ENCODE measurements at regions not wholly inside any gene's neighbourhood (a gene's known extent, or its start where the extent isn't known, plus 50 kb on each side); places are given as distances from the start of the nearest gene placed in this dataset.
A peak's percentile ranks its signal among the peaks of the same experiment; 100 is the strongest.
"Not testable (repeated sequence)": the region's sequence is repeated elsewhere in the genome, so short reads cannot be mapped to it uniquely, and the experiment has no call there.

DNA sequence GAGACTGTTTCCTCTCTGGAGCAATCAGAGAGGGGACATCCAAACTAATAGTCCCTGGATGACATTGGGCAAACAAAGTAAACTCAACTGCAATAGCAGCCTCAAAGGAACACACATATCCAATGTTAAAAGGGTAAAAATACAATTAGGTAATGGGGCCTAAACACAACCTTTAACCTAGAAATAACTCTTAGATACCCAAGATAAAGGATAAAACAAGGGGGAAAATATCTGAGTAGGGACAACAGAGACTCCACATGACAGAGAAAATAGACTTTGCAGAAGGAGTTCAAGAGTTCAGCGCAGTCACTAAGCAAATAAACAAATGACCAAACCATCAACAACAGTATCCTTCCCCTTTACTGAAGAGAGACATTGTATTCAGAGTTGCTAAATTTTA is 149.3 kb downstream of the FBXO4 start:
- Histone ChIP-seq H3K4me3 (ENCODE audit: low read depth, low read length) (no peak overlapping the region), H3K27me3 (ENCODE audit: control insufficient read depth, insufficient read depth, low read length) (no peaks in the 10 kb centered on the region), H3K9ac (ENCODE audit: low read length) (no peak overlapping the region), H3K4me1 (ENCODE audit: control insufficient read depth, insufficient read depth, low read length) (no peaks in the 10 kb centered on the region), H3K36me3 (ENCODE audit: control insufficient read depth, insufficient read depth, low read length) (no peaks in the 10 kb centered on the region), H3K9me3 (ENCODE audit: control insufficient read depth, insufficient read depth, low read depth, low read length) (peaks cover 14% of the 10 kb centered on the region), H3K27ac (ENCODE audit: low read depth, low read length) (no peak overlapping the region)

- Histone ChIP-seq H3K4me1 (ENCODE audit: control insufficient read depth, insufficient read depth, low read length) (no peaks in the 10 kb centered on the region), H3K4me3 (ENCODE audit: low read depth, low read length) (no peak overlapping the region), H3K36me3 (ENCODE audit: control insufficient read depth, insufficient read depth, low read length) (no peaks in the 10 kb centered on the region), H3K27ac (ENCODE audit: low read depth, low read length) (no peak overlapping the region), H3K9me3 (ENCODE audit: control insufficient read depth, insufficient read depth, low read depth, low read length) (no peaks in the 10 kb centered on the region), H3K9ac (ENCODE audit: low read length) (no peak overlapping the region), H3K27me3 (ENCODE audit: control insufficient read depth, insufficient read depth, low read length) (no peaks in the 10 kb centered on the region)
These were observed 164.6 kb downstream of the FBXO4 start for GRCh38 chr5:42089705-42090104.

- Histone ChIP-seq H3K4me1 (ENCODE audit: control insufficient read depth, insufficient read depth, low read length) (no peaks in the 10 kb centered on the region), H3K27ac (ENCODE audit: low read depth, low read length) (no peak overlapping the region), H3K9me3 (ENCODE audit: control insufficient read depth, insufficient read depth, low read depth, low read length) (no peaks in the 10 kb centered on the region), H3K4me3 (ENCODE audit: low read depth, low read length) (no peak overlapping the region), H3K27me3 (ENCODE audit: control insufficient read depth, insufficient read depth, low read length) (no peaks in the 10 kb centered on the region), H3K9ac (ENCODE audit: low read length) (no peak overlapping the region), H3K36me3 (ENCODE audit: control insufficient read depth, insufficient read depth, low read length) (no peaks in the 10 kb centered on the region)
These were observed 165.1 kb downstream of the FBXO4 start for GRCh38 chr5:42090162-42090561.

DNA sequence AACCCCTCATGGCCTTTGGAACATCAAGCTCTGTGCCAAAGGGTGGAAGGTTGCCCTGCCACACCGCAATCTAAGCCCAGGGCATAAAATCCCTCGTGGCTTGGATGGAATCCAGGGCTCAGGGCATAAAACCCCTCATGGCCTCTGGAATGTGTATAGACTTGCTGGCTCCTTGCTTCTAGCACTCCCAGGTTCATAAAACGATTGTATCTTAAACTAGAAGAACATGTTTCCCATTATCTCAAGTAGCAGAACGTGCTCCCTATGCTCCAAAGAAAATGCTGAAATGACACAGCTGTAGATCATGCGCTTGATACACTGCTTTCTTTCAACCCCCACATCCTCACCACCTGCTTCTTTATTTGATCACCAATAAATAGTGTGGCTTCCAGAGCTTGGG is 174.8 kb downstream of the FBXO4 start:
- H3K9ac ChIP-seq (ENCODE audit: low read length); H3K4me1 ChIP-seq (ENCODE audit: control insufficient read depth, insufficient read depth, low read length); H3K27me3 ChIP-seq (ENCODE audit: control insufficient read depth, insufficient read depth, low read length); H3K27ac ChIP-seq (ENCODE audit: low read depth, low read length); H3K4me3 ChIP-seq (ENCODE audit: low read depth, low read length); H3K36me3 ChIP-seq (ENCODE audit: control insufficient read depth, insufficient read depth, low read length): not testable (repeated sequence)
- H3K9me3 ChIP-seq (ENCODE audit: control insufficient read depth, insufficient read depth, low read depth, low read length): peaks cover 19% of the 10 kb centered on the region; the same call in 1 of the 2 replicates

DNA sequence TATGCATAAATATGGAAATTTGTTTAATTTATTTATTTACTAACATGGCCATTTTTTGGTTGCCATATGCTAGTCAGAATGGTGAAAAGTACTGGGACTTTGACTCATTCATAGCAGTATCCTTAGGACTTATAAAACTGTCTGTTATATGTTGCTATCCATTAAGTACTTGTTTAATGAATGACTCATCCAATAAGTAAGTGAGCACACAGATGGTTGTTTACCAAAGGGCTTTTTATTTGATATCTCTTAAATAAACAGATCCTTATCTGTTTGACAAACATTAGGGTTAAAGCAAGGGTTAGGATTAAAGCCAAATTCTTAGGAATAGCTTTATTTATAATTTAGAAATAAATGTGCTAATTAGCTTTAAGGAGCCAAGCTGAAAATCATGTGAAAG is 183.4 kb downstream of the FBXO4 start:
- H3K9ac ChIP-seq (ENCODE audit: low read length): no peak overlapping the region
- H3K4me3 ChIP-seq (ENCODE audit: low read depth, low read length): no peak overlapping the region
- H3K27me3 ChIP-seq (ENCODE audit: control insufficient read depth, insufficient read depth, low read length): no peaks in the 10 kb centered on the region
- no peaks in the 10 kb centered on the region for H3K36me3 ChIP-seq (ENCODE audit: control insufficient read depth, insufficient read depth, low read length)
- H3K9me3 ChIP-seq (ENCODE audit: control insufficient read depth, insufficient read depth, low read depth, low read length): peaks cover 29% of the 10 kb centered on the region
- peaks cover 4% of the 10 kb centered on the region; the same call in 1 of the 2 replicates for H3K4me1 ChIP-seq (ENCODE audit: control insufficient read depth, insufficient read depth, low read length)
- no peak overlapping the region for H3K27ac ChIP-seq (ENCODE audit: low read depth, low read length)

- no peak overlapping the region for H3K4me3 ChIP-seq (ENCODE audit: low read depth, low read length)
- no peaks in the 10 kb centered on the region for H3K36me3 ChIP-seq (ENCODE audit: control insufficient read depth, insufficient read depth, low read length)
- peaks cover 31% of the 10 kb centered on the region for H3K9me3 ChIP-seq (ENCODE audit: control insufficient read depth, insufficient read depth, low read depth, low read length)
- peak overlapping the region; percentile 15; the same call in 1 of the 2 replicates for H3K27ac ChIP-seq (ENCODE audit: low read depth, low read length)
- H3K9ac ChIP-seq (ENCODE audit: low read length): no peak overlapping the region
- H3K27me3 ChIP-seq (ENCODE audit: control insufficient read depth, insufficient read depth, low read length): no peaks in the 10 kb centered on the region
- peaks cover 4% of the 10 kb centered on the region; the same call in 1 of the 2 replicates for H3K4me1 ChIP-seq (ENCODE audit: control insufficient read depth, insufficient read depth, low read length)
These were observed 184.0 kb downstream of the FBXO4 start for GRCh38 chr5:42109006-42109572.

DNA sequence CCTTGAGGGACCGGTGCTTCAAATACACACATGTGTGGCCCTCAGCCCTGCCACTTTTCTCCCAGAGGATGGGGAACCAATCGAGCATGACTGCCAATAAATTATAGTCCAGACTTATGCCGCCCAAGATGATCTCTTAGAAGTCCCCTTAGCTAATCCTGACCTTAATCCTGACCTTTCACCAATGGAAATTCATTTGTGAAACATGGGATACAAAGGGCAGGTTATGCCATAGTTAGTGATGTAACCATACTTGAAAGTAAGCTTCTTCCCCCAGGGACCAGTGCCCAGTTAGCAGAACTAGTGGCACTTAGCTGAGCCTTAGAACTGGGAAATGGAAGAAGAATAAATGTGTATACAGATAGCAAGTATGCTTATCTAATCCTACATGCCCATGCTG is 190.6 kb downstream of the FBXO4 start:
- H3K27me3 ChIP-seq (ENCODE audit: control insufficient read depth, insufficient read depth, low read length); H3K36me3 ChIP-seq (ENCODE audit: control insufficient read depth, insufficient read depth, low read length); H3K4me1 ChIP-seq (ENCODE audit: control insufficient read depth, insufficient read depth, low read length); H3K27ac ChIP-seq (ENCODE audit: low read depth, low read length); H3K9ac ChIP-seq (ENCODE audit: low read length); H3K4me3 ChIP-seq (ENCODE audit: low read depth, low read length): not testable (repeated sequence)
- H3K9me3 ChIP-seq (ENCODE audit: control insufficient read depth, insufficient read depth, low read depth, low read length): peaks cover 16% of the 10 kb centered on the region

DNA sequence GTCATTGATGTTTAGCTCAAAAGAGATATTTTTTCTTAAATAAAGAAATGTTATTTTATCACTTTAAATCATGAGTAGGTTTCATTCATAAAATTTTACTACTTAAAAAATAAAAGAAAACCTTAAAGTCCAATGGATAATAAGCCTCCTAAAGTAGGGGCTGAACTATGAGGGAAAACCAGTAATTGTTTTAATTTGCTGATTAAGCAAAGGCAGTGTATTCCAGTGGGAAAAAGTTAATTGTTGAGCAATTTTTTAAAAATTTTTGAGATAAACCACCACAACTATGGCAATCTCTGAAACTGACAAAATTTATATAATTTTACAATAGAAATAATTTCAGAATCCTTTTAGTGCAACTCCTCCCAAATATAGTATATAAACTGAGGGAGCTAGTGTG is 195.0 kb downstream of the FBXO4 start:
- no peak overlapping the region for H3K9ac ChIP-seq (ENCODE audit: low read length)
- H3K4me3 ChIP-seq (ENCODE audit: low read depth, low read length): no peak overlapping the region
- H3K36me3 ChIP-seq (ENCODE audit: control insufficient read depth, insufficient read depth, low read length): no peaks in the 10 kb centered on the region
- H3K4me1 ChIP-seq (ENCODE audit: control insufficient read depth, insufficient read depth, low read length): no peaks in the 10 kb centered on the region
- no peaks in the 10 kb centered on the region for H3K27me3 ChIP-seq (ENCODE audit: control insufficient read depth, insufficient read depth, low read length)
- no peak overlapping the region for H3K27ac ChIP-seq (ENCODE audit: low read depth, low read length)
- H3K9me3 ChIP-seq (ENCODE audit: control insufficient read depth, insufficient read depth, low read depth, low read length): no peaks in the 10 kb centered on the region

DNA sequence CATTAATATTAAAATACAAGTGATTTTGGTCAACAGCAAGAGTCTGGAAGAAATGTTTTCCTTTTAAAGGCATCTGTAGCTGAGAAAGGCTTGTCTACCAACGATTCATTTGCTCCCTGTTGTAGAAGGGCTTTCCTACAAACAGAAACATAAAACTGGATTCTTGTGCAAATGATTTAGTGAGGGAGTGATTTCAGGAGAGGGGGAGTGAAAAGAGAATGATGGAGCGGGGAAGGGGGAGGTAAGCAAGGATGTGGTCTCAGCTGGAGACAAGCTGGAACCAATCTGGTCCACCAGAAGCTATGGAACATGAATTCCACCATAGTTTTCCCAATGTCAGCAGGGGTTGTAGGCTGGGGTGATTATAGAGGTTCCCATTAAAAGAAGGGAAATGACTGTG is 196.3 kb downstream of the FBXO4 start:
- Histone ChIP-seq H3K4me3 (ENCODE audit: low read depth, low read length) (no peak overlapping the region), H3K27ac (ENCODE audit: low read depth, low read length) (no peak overlapping the region), H3K36me3 (ENCODE audit: control insufficient read depth, insufficient read depth, low read length) (no peaks in the 10 kb centered on the region), H3K9ac (ENCODE audit: low read length) (no peak overlapping the region), H3K9me3 (ENCODE audit: control insufficient read depth, insufficient read depth, low read depth, low read length) (0 out of 2 replicates have a peak, but pooled peaks cover 3% of the 10 kb centered on the region), H3K4me1 (ENCODE audit: control insufficient read depth, insufficient read depth, low read length) (no peaks in the 10 kb centered on the region), H3K27me3 (ENCODE audit: control insufficient read depth, insufficient read depth, low read length) (no peaks in the 10 kb centered on the region)

DNA sequence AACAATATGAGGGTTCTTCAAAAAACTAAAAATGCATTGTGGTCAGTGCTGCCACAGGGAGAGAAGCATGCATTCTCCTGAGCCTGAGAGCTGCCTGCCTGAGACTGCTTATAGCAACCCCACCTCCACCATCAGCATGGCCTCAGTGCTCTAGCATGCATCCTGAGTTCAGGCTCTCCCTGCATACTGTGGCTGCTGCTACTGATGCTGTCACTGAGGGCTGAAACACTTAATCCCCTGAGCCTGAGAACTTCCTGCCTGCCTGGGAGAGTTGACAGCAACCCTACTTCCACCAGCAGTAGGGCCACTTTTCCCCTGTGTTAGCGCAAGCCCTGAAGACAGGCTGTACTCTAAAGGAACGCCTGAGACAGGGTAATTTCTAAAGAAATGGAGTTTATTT is 206.0 kb downstream of the FBXO4 start:
- H3K9me3 ChIP-seq (ENCODE audit: control insufficient read depth, insufficient read depth, low read depth, low read length): 0 out of 2 replicates have a peak, but pooled peaks cover under 1% of the 10 kb centered on the region
- H3K4me3 ChIP-seq (ENCODE audit: low read depth, low read length): no peak overlapping the region
- no peaks in the 10 kb centered on the region for H3K4me1 ChIP-seq (ENCODE audit: control insufficient read depth, insufficient read depth, low read length)
- no peaks in the 10 kb centered on the region for H3K36me3 ChIP-seq (ENCODE audit: control insufficient read depth, insufficient read depth, low read length)
- H3K27me3 ChIP-seq (ENCODE audit: control insufficient read depth, insufficient read depth, low read length): no peaks in the 10 kb centered on the region
- H3K27ac ChIP-seq (ENCODE audit: low read depth, low read length): no peak overlapping the region
- no peak overlapping the region for H3K9ac ChIP-seq (ENCODE audit: low read length)

DNA sequence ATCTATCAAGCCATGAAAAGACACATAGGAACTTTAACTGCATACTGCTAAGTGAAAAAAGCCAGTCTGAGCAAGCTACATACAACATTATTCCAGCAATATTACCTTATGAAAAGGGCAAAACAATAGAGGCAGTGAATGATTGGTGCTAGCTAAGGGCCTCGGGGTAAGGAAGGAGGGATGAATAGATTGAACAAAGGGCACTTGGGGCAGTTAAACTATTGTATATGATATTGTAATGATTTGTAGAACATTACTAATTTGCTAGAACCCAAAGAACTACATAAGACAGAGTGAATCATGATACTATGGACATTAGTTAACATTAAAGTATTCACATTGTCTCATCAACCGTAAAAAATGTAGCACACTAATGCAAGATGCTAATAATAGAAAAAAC is 218.3 kb downstream of the FBXO4 start:
- Histone ChIP-seq H3K9ac (ENCODE audit: low read length) (no peak overlapping the region), H3K27ac (ENCODE audit: low read depth, low read length) (no peak overlapping the region), H3K9me3 (ENCODE audit: control insufficient read depth, insufficient read depth, low read depth, low read length) (peaks cover 10% of the 10 kb centered on the region), H3K36me3 (ENCODE audit: control insufficient read depth, insufficient read depth, low read length) (no peaks in the 10 kb centered on the region), H3K4me1 (ENCODE audit: control insufficient read depth, insufficient read depth, low read length) (no peaks in the 10 kb centered on the region), H3K4me3 (ENCODE audit: low read depth, low read length) (no peak overlapping the region), H3K27me3 (ENCODE audit: control insufficient read depth, insufficient read depth, low read length) (no peaks in the 10 kb centered on the region)

DNA sequence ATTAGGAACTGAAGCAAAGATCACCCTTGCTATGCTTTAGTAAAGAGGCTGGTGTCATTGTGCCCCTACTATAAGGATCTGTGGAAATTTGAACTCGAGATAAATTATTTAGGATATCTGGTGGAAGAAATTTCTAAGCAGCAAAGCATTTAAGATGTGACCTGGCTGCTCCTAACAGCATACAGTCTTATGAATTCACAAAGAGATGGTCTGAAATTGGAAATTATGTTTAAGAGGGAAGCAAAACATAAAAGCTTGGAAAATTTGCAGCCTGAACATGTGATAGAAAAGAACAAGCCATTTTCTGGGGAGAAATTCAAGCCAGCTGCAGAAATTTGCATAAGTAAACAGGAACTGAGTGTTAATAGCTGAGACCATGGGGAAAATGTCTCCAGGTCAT is 223.7 kb downstream of the FBXO4 start:
- H3K27me3 ChIP-seq (ENCODE audit: control insufficient read depth, insufficient read depth, low read length): no peaks in the 10 kb centered on the region
- peaks cover 30% of the 10 kb centered on the region for H3K9me3 ChIP-seq (ENCODE audit: control insufficient read depth, insufficient read depth, low read depth, low read length)
- no peaks in the 10 kb centered on the region; the same call in 1 of the 2 replicates for H3K36me3 ChIP-seq (ENCODE audit: control insufficient read depth, insufficient read depth, low read length)

More for the DNA sequence above, 223.7 kb downstream of the FBXO4 start:
- Histone ChIP-seq H3K27ac (ENCODE audit: low read depth, low read length) (no peak overlapping the region), H3K4me3 (ENCODE audit: low read depth, low read length) (no peak overlapping the region), H3K9ac (ENCODE audit: low read length) (no peak overlapping the region), H3K4me1 (ENCODE audit: control insufficient read depth, insufficient read depth, low read length) (no peaks in the 10 kb centered on the region)
